ENCODE measurements at regions not wholly inside any gene's neighbourhood (a gene's known extent, or its start where the extent isn't known, plus 50 kb on each side); places are given as distances from the start of the nearest gene placed in this dataset.

GRCh38 chr4:134328741-134329140, 127.2 kb upstream of the PABPC4L start:
- no peaks in the 10 kb centered on the region for H3K27me3 ChIP-seq (ENCODE audit: control insufficient read depth, insufficient read depth)
- 93% methylated on average over 9 of the region's 9 CpGs for WGBS
- ATAC-seq (no peak), DNase-seq (no peak)
- no peak overlapping the region for H3K27ac ChIP-seq (ENCODE audit: low read length)
- intact Hi-C loops (cut with DNase I) = no loop called here
- H3K4me1 ChIP-seq (ENCODE audit: control insufficient read depth, insufficient read depth, low read length) = no peaks in the 10 kb centered on the region
- H3K4me3 ChIP-seq (ENCODE audit: low read length) = no peak overlapping the region
- no peaks in the 10 kb centered on the region for H3K9me3 ChIP-seq (ENCODE audit: control insufficient read depth, low read length)

DNA sequence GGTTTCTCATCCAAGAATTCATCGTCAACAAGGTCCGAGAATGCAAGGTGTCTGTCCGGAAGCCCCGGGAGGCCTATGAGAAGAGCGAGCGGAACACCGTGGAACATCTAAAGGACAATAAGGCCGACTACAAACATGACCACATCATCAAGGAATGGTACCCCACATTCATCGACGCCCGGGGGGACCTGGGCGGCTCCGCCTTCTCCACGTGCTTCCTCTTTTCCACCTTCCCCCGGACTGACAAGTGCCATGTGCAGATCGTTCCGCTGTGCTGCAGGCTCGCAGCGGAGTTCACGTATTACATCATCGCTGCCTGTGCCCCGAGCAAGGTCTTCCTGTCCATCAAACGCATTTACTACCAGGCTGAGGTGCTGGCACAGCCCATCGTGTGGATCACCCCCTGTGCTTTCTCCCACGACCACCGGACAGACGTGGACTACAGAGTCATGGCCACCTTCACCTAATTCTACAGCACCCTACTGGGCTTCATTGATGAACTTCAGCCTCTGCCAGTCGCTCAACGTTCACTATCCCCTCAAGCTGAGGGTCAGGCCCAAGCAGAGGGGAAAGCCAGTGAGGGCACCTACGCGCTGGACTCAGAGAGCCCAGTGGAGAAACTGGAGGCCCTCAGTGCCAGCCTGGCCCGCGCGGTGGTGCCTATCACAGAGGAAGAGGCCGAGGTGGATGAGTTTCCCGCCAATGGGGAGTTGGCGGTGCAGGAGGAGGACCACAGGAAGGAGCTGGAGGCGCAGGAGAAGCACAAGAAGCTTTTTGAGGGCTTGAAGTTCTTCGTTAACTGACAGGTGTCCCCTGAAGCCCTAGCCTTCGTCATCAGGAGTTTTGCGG, 125.9 kb upstream of the PABPC4L start:
- no peaks in the 10 kb centered on the region for H3K27me3 ChIP-seq (ENCODE audit: control insufficient read depth, insufficient read depth)
- H3K4me3 ChIP-seq (ENCODE audit: low read length) = no peak overlapping the region
- intact Hi-C loops (cut with DNase I) = no loop called here
- 94% methylated on average over 41 of the region's 41 CpGs for WGBS
- ATAC-seq (no peak), DNase-seq (no peak)
- H3K4me1 ChIP-seq (ENCODE audit: control insufficient read depth, insufficient read depth, low read length) = no peaks in the 10 kb centered on the region
- H3K27ac ChIP-seq (ENCODE audit: low read length) = no peak overlapping the region
- H3K9me3 ChIP-seq (ENCODE audit: control insufficient read depth, low read length) = no peaks in the 10 kb centered on the region

DNA sequence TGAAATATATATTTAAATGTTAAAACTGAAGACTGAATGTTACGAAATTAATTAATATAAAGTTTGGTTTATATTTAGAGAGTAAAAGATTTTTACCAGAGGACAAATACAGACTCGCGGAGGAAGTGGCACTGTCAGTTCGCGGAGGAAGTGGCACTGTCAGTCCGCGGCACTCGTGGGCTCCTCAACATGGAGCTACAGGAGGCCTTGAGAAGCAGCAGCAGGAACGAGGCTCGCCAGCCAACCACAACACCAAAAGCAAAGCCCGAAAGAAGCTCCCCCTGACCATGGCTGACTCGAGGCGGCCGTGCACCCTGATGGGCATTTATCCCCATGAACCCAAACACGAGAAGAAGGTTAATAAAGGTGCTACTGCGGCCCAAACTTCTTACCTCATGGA, 125.3 kb upstream of the PABPC4L start:
- Histone ChIP-seq H3K27me3 (ENCODE audit: control insufficient read depth, insufficient read depth) (no peaks in the 10 kb centered on the region), H3K27ac (ENCODE audit: low read length) (no peak overlapping the region), H3K9me3 (ENCODE audit: control insufficient read depth, low read length) (no peaks in the 10 kb centered on the region), H3K4me3 (ENCODE audit: low read length) (no peak overlapping the region), H3K4me1 (ENCODE audit: control insufficient read depth, insufficient read depth, low read length) (no peaks in the 10 kb centered on the region)
- intact Hi-C loops (cut with DNase I) = no loop called here
- DNase-seq (no peak), ATAC-seq (no peak)
- WGBS = 94% methylated on average over 16 of the region's 16 CpGs

DNA sequence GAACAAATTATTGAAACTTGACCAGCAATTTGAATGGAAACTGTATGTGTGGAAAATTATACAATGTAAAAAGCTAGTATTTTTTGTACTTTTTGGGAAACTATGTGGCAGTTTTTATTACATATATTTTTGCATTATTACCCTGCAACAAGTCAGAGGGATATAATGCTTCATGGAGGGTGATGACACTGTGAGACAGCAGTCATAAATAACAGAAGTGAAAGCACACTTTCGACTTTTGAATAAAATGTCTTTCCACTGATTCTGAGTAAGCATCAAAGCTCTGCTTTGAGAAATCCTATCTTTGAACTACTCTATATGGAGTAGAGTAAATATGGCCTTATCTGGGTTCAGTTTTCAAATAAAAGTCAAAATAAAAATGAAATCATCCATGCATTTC, 122.6 kb upstream of the PABPC4L start:
- Histone ChIP-seq H3K27me3 (ENCODE audit: control insufficient read depth, insufficient read depth) (no peaks in the 10 kb centered on the region), H3K27ac (ENCODE audit: low read length) (no peak overlapping the region), H3K9me3 (ENCODE audit: control insufficient read depth, low read length) (no peaks in the 10 kb centered on the region), H3K4me1 (ENCODE audit: control insufficient read depth, insufficient read depth, low read length) (no peaks in the 10 kb centered on the region), H3K4me3 (ENCODE audit: low read length) (no peak overlapping the region)
- no peak for DNase-seq
- intact Hi-C loops (cut with DNase I) = no loop called here
- no peak for ATAC-seq
- WGBS = 72% methylated on average over 1 of the region's 1 CpG

DNA sequence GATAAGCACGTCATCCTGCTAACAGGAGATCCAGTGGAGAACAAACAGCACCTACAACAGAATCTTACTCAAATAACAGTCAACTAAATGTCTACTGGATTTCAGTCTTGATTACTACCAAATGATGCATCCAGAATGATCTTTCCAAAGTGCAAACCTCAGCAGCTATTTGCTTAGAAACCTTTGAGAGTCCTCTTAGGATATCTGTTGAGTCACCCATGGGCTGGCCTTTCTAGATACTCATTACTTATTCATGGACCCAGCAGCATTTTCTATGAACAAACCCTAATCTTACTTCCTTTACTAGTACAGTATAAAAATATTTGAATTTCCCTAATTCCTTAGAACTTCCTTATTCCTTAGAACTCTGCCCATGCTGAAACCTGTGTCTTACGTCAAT, 118.5 kb upstream of the PABPC4L start:
- Histone ChIP-seq H3K4me1 (ENCODE audit: control insufficient read depth, insufficient read depth, low read length) (no peaks in the 10 kb centered on the region), H3K27ac (ENCODE audit: low read length) (no peak overlapping the region), H3K4me3 (ENCODE audit: low read length) (no peak overlapping the region), H3K27me3 (ENCODE audit: control insufficient read depth, insufficient read depth) (no peaks in the 10 kb centered on the region), H3K9me3 (ENCODE audit: control insufficient read depth, low read length) (no peaks in the 10 kb centered on the region)
- ATAC-seq = no peak
- intact Hi-C loops (cut with DNase I) = no loop called here
- 60% methylated on average over 2 of the region's 2 CpGs for WGBS
- DNase-seq = no peak

- intact Hi-C loops (cut with DNase I) = no loop called here
- no peaks in the 10 kb centered on the region for H3K27me3 ChIP-seq (ENCODE audit: control insufficient read depth, insufficient read depth)
- no peak overlapping the region for H3K4me3 ChIP-seq (ENCODE audit: low read length)
- DNase-seq (no peak), ATAC-seq (no peak)
- no peak overlapping the region for H3K27ac ChIP-seq (ENCODE audit: low read length)
- H3K4me1 ChIP-seq (ENCODE audit: control insufficient read depth, insufficient read depth, low read length) = no peaks in the 10 kb centered on the region
- no peaks in the 10 kb centered on the region for H3K9me3 ChIP-seq (ENCODE audit: control insufficient read depth, low read length)
- WGBS = 77% methylated on average over 2 of the region's 2 CpGs
Measured at GRCh38 chr4:134313591-134313990, 112.0 kb upstream of the PABPC4L start.

- Histone ChIP-seq H3K27ac (ENCODE audit: low read length) (no peak overlapping the region), H3K27me3 (ENCODE audit: control insufficient read depth, insufficient read depth) (no peaks in the 10 kb centered on the region), H3K9me3 (ENCODE audit: control insufficient read depth, low read length) (no peaks in the 10 kb centered on the region), H3K4me3 (ENCODE audit: low read length) (no peak overlapping the region), H3K4me1 (ENCODE audit: control insufficient read depth, insufficient read depth, low read length) (no peaks in the 10 kb centered on the region)
- WGBS = 87% methylated on average over 2 of the region's 2 CpGs
- no peak for ATAC-seq
- intact Hi-C loops (cut with DNase I) = no loop called here
- DNase-seq = no peak
Measured at GRCh38 chr4:134309715-134310114, 108.1 kb upstream of the PABPC4L start.

- no peaks in the 10 kb centered on the region for H3K9me3 ChIP-seq (ENCODE audit: control insufficient read depth, low read length)
- no peaks in the 10 kb centered on the region for H3K4me1 ChIP-seq (ENCODE audit: control insufficient read depth, insufficient read depth, low read length)
- DNase-seq = no peak
- H3K4me3 ChIP-seq (ENCODE audit: low read length) = no peak overlapping the region
- H3K27me3 ChIP-seq (ENCODE audit: control insufficient read depth, insufficient read depth) = no peaks in the 10 kb centered on the region
- ATAC-seq = no peak
- intact Hi-C loops (cut with DNase I) = no loop called here
- H3K27ac ChIP-seq (ENCODE audit: low read length) = no peak overlapping the region
Measured at GRCh38 chr4:134308910-134309309, 107.3 kb upstream of the PABPC4L start.

DNA sequence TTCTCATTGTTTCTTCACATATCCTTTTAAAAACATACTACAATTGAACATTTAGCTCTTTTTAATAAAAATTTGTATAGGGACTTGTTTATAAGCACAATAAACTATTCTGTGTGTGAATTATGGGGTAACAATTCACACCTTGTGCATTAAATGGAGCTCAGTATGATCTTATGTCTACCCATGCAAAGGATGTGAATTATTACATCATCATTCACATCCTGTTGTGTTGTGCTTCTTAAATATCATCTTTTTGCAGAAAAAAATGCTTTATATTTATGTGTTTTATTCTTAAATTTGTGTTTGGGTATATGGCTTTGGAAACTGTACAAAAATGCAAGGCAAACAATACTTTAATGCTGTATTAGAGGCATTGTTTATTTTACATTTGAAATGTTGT, 96.7 kb upstream of the PABPC4L start:
- H3K27ac ChIP-seq (ENCODE audit: low read length) = no peak overlapping the region

DNA sequence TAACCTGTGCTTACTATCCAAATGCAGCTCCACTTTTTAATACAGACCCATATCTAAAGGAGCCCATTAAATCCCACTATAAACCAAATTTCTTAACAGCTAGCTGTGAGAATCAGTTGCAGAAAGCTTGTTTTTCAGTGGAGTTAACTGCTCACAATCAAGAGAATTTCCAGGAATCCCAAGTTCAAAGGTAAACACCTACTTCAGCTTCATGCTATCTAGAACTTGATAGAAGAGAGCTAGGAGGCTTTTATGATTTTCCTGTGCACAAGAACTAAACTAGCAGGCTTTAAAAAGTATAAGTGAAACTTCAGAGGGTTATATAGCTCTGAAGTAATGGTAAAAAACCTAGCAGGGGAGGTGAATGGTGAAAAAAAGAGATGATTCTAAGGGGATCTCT, 96.2 kb upstream of the PABPC4L start:
- no peaks in the 10 kb centered on the region for H3K4me1 ChIP-seq (ENCODE audit: control insufficient read depth, insufficient read depth, low read length)
- H3K4me3 ChIP-seq (ENCODE audit: low read length) = no peak overlapping the region
- no peak for DNase-seq
- no peak for ATAC-seq
- intact Hi-C loops (cut with DNase I) = no loop called here
- H3K27ac ChIP-seq (ENCODE audit: low read length) = no peak overlapping the region
- no peaks in the 10 kb centered on the region for H3K27me3 ChIP-seq (ENCODE audit: control insufficient read depth, insufficient read depth)
- H3K9me3 ChIP-seq (ENCODE audit: control insufficient read depth, low read length) = no peaks in the 10 kb centered on the region

More for the DNA sequence above, 96.7 kb upstream of the PABPC4L start:
- ATAC-seq (no peak), DNase-seq (no peak)
- no peaks in the 10 kb centered on the region for H3K4me1 ChIP-seq (ENCODE audit: control insufficient read depth, insufficient read depth, low read length)
- intact Hi-C loops (cut with DNase I) = no loop called here
- H3K9me3 ChIP-seq (ENCODE audit: control insufficient read depth, low read length) = no peaks in the 10 kb centered on the region
- no peaks in the 10 kb centered on the region for H3K27me3 ChIP-seq (ENCODE audit: control insufficient read depth, insufficient read depth)
- no peak overlapping the region for H3K4me3 ChIP-seq (ENCODE audit: low read length)

- H3K27ac ChIP-seq (ENCODE audit: low read length) = no peak overlapping the region
- H3K4me3 ChIP-seq (ENCODE audit: low read length) = no peak overlapping the region
- H3K27me3 ChIP-seq (ENCODE audit: control insufficient read depth, insufficient read depth) = no peaks in the 10 kb centered on the region
- intact Hi-C loops (cut with DNase I) = no loop called here
- ATAC-seq (no peak), DNase-seq (no peak)
- 93% methylated on average over 2 of the region's 2 CpGs for WGBS
- no peaks in the 10 kb centered on the region for H3K4me1 ChIP-seq (ENCODE audit: control insufficient read depth, insufficient read depth, low read length)
- H3K9me3 ChIP-seq (ENCODE audit: control insufficient read depth, low read length) = no peaks in the 10 kb centered on the region
Measured at GRCh38 chr4:134282680-134283079, 81.1 kb upstream of the PABPC4L start.

- no peaks in the 10 kb centered on the region for H3K27me3 ChIP-seq (ENCODE audit: control insufficient read depth, insufficient read depth)
- no peak for DNase-seq
- 69% methylated on average over 1 of the region's 1 CpG for WGBS
Measured at GRCh38 chr4:134278675-134279074, 77.1 kb upstream of the PABPC4L start.

More at GRCh38 chr4:134278675-134279074, 77.1 kb upstream of the PABPC4L start:
- H3K4me3 ChIP-seq (ENCODE audit: low read length) = no peak overlapping the region
- no peak overlapping the region for H3K27ac ChIP-seq (ENCODE audit: low read length)
- intact Hi-C loops (cut with DNase I) = no loop called here
- no peaks in the 10 kb centered on the region for H3K4me1 ChIP-seq (ENCODE audit: control insufficient read depth, insufficient read depth, low read length)
- no peaks in the 10 kb centered on the region for H3K9me3 ChIP-seq (ENCODE audit: control insufficient read depth, low read length)
- no peak for ATAC-seq

Data from right cardiac atrium (tissue), 5 donors.